ENCODE measurements at regions not wholly inside any gene's neighbourhood (a gene's known extent, or its start where the extent isn't known, plus 50 kb on each side); places are given as distances from the start of the nearest gene placed in this dataset.

- TF ChIP-seq CTCF (IDR thresholded peaks at IDR 0.05; ENCODE audit: low read length) (no peak), EZH2phosphoT487 (IDR thresholded peaks at IDR 0.05; ENCODE audit: low read length) (no peak)
Observed at GRCh38 chr17:20916383-20916782, 126.4 kb downstream of the USP22 start.

All from MM.1S (cell line).